Upper lobe of left lung (tissue), 4 donors: ENCODE measurements at regions not wholly inside any gene's neighbourhood (a gene's known extent, or its start where the extent isn't known, plus 50 kb on each side); places are given as distances from the start of the nearest gene placed in this dataset.

Experiments
- CTCF ChIP-seq, 6 experiments: fragments of 450-650 bp in 4 of 6; fragments of 200-600 bp in 2 of 6; sonication (generic) in 2 of 6; IDR thresholded peaks; one replicate each; pipeline ENCODE4 v1.5.1; 2016 to 2019; ENCODE audit warnings: antibody characterized with exemption in 6 of 6
- EP300 ChIP-seq, 4 donors: sonication (generic); formaldehyde crosslinking; IDR thresholded peaks; one replicate each; pipeline ENCODE4 v1.5.1; 2017; ENCODE audit warnings: antibody characterized with exemption in 4 of 4, control low read depth in 2 of 4
- POLR2A ChIP-seq, 4 donors: fragments of 450-650 bp; IDR thresholded peaks; one replicate each; pipeline ENCODE4 v1.5.1; 2016 to 2017; ENCODE audit warnings: antibody characterized with exemption in 4 of 4, mild to moderate bottlenecking in 2 of 4

- no peak for TF ChIP-seq EP300 (IDR thresholded peaks at IDR 0.05)
- no peak for TF ChIP-seq CTCF (IDR thresholded peaks at IDR 0.05)
- TF ChIP-seq POLR2A (IDR thresholded peaks at IDR 0.05) = no peak
Observed at GRCh38 chr3:182544542-182544941, 248.8 kb upstream of the ATP11B start.
